Ovary (tissue), 7 donors: ENCODE measurements at regions not wholly inside any gene's neighbourhood (a gene's known extent, or its start where the extent isn't known, plus 50 kb on each side); places are given as distances from the start of the nearest gene placed in this dataset.

Source experiments
- DNase-seq, 5 donors: peaks; one replicate each; pipeline ENCODE4 v3.0.0-alpha.2; 2019 to 2020
- H3K27ac ChIP-seq, 2 donors: fragments of 200-600 bp; one replicate each; pipeline versions ENCODE4 v1.5.1 to v1.8.0; 2019 to 2022
- H3K27me3 ChIP-seq: fragments of 200-600 bp; one replicate; pipeline ENCODE4 v1.8.0; 2022
- H3K36me3 ChIP-seq: fragments of 200-600 bp; sonication (generic); one replicate; pipeline ENCODE4 v1.5.1; 2019
- H3K4me1 ChIP-seq: one replicate; pipeline ENCODE4 v1.8.1; 2013; ENCODE audit warnings: mild to moderate bottlenecking, moderate library complexity; ENCODE audit not compliant: insufficient read depth
- H3K4me3 ChIP-seq: fragments of 200-600 bp; sonication (generic); one replicate; pipeline ENCODE4 v1.5.1; 2017
- H3K9me3 ChIP-seq, 2 donors: fragments of 200-600 bp in 1 of 2; sonication (generic) in 1 of 2; one replicate each; pipeline versions ENCODE4 v1.5.1 to v1.8.1; 2013 to 2019; ENCODE audit warnings: mild to moderate bottlenecking in 1 of 2, moderate library complexity in 1 of 2
- EP300 ChIP-seq: sonication (generic); formaldehyde crosslinking; IDR thresholded peaks from one replicate; pipeline ENCODE4 v1.6.1; 2017; ENCODE audit warnings: antibody characterized with exemption
- POLR2A ChIP-seq: fragments of 450-650 bp; IDR thresholded peaks from one replicate; pipeline ENCODE4 v1.6.1; 2017; ENCODE audit warnings: antibody characterized with exemption, mild to moderate bottlenecking, moderate library complexity
- WGBS, 3 donors: extraction: QIAGEN DNeasy Blood & Tissue Kit in 1 of 3; methylation state at CpG; one replicate each; pipeline versions ENCODE4 v1.1.5 to v1.1.7; 2013 to 2017; 5-methylcytosine and 5-hydroxymethylcytosine counted together
- intact Hi-C, 4 donors: fragments of 100-400 bp; cut with DNase I; formaldehyde crosslinking; loops; one replicate each; pipeline versions ENCODE4 v1.11.0 to v1.15.1; 2022 to 2023
- TF ChIP-seq, protein P1 (sequence below), 3 donors: fragments of 450-650 bp in 2 of 3; fragments of 200-600 bp in 1 of 3; IDR thresholded peaks; one replicate each; pipeline versions ENCODE4 v1.5.1 to v1.8.0; 2016 to 2022; ENCODE audit warnings: antibody characterized with exemption in 3 of 3, mild to moderate bottlenecking in 1 of 3
- donor health status: DM: no; HTN: no; CAD: no; lungs with moderate emphysema.
- donor health status: DM: no; HTN: no; CAD: no.
- donor health status: Bipolar disorder and iron deficiency.
- donor health status: DM: no; HTN: no; CAD: no.
- donor health status: DM: yes; HTN: yes; CAD: no.

- H3K9me3 ChIP-seq, result no peaks in the 10 kb centered on the region
- DNase-seq, result no peak
- no peaks in the 10 kb centered on the region for H3K27me3 ChIP-seq
- intact Hi-C loops, result no loop called here
- TF ChIP-seq, protein P1, sequence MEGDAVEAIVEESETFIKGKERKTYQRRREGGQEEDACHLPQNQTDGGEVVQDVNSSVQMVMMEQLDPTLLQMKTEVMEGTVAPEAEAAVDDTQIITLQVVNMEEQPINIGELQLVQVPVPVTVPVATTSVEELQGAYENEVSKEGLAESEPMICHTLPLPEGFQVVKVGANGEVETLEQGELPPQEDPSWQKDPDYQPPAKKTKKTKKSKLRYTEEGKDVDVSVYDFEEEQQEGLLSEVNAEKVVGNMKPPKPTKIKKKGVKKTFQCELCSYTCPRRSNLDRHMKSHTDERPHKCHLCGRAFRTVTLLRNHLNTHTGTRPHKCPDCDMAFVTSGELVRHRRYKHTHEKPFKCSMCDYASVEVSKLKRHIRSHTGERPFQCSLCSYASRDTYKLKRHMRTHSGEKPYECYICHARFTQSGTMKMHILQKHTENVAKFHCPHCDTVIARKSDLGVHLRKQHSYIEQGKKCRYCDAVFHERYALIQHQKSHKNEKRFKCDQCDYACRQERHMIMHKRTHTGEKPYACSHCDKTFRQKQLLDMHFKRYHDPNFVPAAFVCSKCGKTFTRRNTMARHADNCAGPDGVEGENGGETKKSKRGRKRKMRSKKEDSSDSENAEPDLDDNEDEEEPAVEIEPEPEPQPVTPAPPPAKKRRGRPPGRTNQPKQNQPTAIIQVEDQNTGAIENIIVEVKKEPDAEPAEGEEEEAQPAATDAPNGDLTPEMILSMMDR (IDR thresholded peaks at IDR 0.05), result no peak
- TF ChIP-seq POLR2A (no peak), EP300 (no peak)
- no peaks in the 10 kb centered on the region for H3K36me3 ChIP-seq
- WGBS, 3 donors, result 70 to 81% (median 72%) methylated on average over 10 of the region's 10 CpGs
- H3K4me1 ChIP-seq, result no peaks in the 10 kb centered on the region
- no peak overlapping the region for H3K27ac ChIP-seq
- H3K4me3 ChIP-seq, result no peak overlapping the region
Measured at GRCh38 chr6:165052561-165053480, 256.6 kb downstream of the C6orf118 start.

DNA sequence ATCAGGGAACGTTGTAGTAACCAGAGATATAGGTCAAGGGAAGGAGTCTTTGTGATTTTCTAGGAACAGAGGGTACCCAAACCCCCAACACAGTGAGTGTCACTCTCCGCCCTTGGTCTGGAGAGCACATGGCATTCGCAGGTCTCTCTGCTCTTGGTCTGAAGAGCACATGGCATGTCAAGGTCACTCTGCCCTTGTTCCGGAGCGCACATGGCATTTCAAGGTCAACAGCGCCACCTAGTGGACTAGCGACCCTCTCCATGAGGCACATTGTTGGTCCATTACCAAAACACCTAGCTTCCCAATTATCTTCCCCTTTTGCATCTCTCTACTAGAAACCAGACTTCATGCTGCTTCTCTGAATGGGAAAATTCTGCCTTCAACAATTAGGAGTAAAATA, 260.0 kb downstream of the C6orf118 start:
- H3K27ac ChIP-seq, result no peak overlapping the region
- H3K36me3 ChIP-seq, result no peaks in the 10 kb centered on the region
- no peaks in the 10 kb centered on the region for H3K4me1 ChIP-seq
- H3K4me3 ChIP-seq, result no peak overlapping the region
- peak in 1 of 5 donors; percentile 22 for DNase-seq
- H3K27me3 ChIP-seq, result no peaks in the 10 kb centered on the region
- intact Hi-C loops, result no loop called here
- TF ChIP-seq POLR2A (no peak), EP300 (no peak)
- TF ChIP-seq, protein P1 (IDR thresholded peaks at IDR 0.05), result no peak
- 19 to 37% (median 22%) methylated on average over 7 of the region's 7 CpGs for WGBS, 3 donors
- H3K9me3 ChIP-seq, result no peaks in the 10 kb centered on the region

DNA sequence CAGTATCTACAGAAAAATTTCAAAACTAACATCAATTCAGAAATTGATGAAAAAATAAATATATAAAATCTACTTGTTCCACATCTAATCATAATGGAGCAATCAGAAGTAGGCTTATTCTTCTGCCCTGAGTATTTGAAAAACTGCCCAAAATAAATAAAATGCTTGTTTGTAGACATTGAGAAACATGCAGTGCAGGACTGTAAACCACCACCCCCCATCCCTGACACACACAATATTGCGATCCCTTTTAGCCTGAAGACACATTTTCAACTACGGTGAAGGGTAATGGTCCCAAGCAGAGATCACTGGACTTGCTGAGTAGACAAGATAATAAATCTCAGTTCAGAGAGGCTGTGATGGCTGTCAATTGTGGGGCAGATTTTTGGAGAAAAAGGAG, 261.5 kb downstream of the C6orf118 start:
- Histone ChIP-seq H3K27me3 (no peaks in the 10 kb centered on the region), H3K4me1 (no peaks in the 10 kb centered on the region), H3K4me3 (no peak overlapping the region), H3K36me3 (no peaks in the 10 kb centered on the region), H3K9me3 (no peaks in the 10 kb centered on the region), H3K27ac (no peak overlapping the region)
- no peak for DNase-seq
- intact Hi-C loops, result no loop called here
- WGBS, 3 donors, result 88 to 93% (median 90%) methylated on average over 2 of the region's 2 CpGs
- TF ChIP-seq EP300 (no peak), POLR2A (no peak)
- TF ChIP-seq, protein P1 (IDR thresholded peaks at IDR 0.05), result no peak

GRCh38 chr6:165045631-165046030, 263.8 kb downstream of the C6orf118 start:
- Histone ChIP-seq H3K36me3 (no peaks in the 10 kb centered on the region), H3K4me1 (no peaks in the 10 kb centered on the region), H3K9me3 (no peaks in the 10 kb centered on the region), H3K27me3 (no peaks in the 10 kb centered on the region), H3K4me3 (no peak overlapping the region), H3K27ac (no peak overlapping the region)
- WGBS, 3 donors, result 42 to 70% (median 42%) methylated on average over 2 of the region's 2 CpGs
- TF ChIP-seq POLR2A, result no peak
- TF ChIP-seq EP300, result no peak
- TF ChIP-seq, protein P1 (IDR thresholded peaks at IDR 0.05), result no peak
- no peak for DNase-seq
- intact Hi-C loops, result no loop called here
